Nucleus accumbens (tissue), 56 donors: ENCODE measurements at regions not wholly inside any gene's neighbourhood (a gene's known extent, or its start where the extent isn't known, plus 50 kb on each side); places are given as distances from the start of the nearest gene placed in this dataset.

ENCODE experiments used
- DNase-seq, 56 donors: peaks; one replicate each; lab custom pipeline; 2025; lab: John Stamatoyannopoulos, UW

GRCh38 chr20:57069442-57069841, 197.0 kb downstream of the BMP7 start:
- no peak for DNase-seq

DNA sequence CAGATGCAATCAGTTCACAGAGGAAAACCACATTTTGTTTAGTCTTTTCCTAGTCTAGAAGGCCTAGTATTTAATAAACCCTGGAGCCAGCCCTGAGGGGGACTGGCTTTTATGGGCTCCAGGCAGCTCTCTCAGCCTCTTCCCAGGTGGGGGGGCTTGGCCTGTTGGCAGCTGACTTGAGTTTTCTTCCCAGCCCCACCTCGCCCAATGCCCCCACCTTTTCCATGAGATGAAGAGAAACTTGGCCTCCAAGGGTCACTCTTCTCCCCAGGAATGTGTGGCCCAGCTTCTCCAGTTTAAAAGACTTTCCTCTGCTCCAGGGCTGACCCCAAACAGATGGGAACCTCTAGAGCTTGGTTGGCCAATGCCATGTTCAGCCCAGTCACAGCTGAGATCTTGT, 196.1 kb downstream of the BMP7 start:
- DNase-seq, result no peak

DNA sequence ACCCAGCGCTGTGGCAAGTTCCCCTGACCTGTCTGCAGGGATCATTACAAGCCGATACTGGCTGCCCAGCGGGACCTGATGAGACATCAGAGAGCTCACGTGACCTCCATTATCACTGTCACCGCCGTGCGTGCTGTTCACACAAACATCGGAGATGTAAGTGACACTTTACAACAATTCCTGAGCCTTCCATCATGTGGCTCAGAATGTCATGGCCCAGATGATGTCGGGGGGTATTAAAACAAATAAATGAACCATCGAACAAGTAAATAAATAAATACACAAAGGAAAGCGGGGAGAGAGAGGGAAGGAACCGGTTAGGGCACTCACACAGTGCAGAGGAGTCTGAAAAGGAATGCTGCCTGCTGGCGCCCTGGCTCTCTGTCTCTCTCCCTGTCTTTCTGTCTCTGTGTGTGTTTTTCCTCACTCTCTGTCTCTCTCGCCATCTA, 195.1 kb downstream of the BMP7 start:
- DNase-seq, result peak in 1 of 56 donors; percentile 14

DNA sequence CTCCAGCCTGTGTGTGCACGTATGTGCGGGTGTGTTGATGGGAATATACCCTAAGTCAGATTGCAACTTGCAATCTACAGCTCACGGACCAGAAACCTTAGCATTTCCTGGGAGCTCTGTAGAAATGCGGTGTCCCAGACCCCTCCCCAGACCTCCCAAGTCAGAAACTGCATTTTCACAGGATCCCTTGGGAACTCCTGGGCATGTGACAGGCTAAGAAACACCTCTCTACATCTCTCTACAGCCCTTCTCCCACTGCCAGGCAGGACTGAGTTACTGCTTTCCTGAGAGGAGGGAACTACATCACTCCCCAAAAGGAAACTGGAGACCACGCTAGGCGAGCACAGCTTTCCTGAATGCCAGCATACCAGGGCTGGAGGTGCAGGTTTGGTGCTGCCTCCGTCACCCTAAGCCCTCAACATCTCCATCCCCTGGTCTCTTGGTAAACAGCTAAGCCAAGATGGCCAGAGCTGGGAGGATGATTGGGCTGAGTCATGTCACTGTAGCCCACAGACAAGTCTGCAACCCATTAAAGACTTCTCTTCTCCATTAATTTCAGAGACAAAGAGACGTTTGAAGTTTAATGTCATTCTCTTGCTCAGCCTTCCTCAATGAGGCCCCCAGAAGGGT, 194.4 kb downstream of the BMP7 start:
- no peak for DNase-seq

DNA sequence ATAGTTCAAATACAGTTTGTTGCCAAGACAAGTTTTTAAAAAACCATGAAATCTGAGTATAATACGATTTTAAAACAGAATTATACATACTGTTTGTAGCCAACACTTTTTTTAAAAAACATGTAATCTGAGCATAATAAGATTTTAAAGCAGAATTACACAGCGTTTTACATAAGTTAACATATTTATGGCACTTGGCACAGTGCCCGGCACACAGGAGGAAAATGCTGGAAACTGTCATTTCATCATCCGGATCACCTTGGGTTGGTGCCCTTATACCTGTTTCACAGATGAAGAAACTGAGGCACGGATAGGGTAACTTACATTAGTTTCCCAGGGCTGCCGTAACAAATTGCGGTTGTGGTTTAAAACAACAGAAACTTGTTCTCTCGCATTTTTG, 193.0 kb downstream of the BMP7 start:
- DNase-seq, result no peak

GRCh38 chr20:57074386-57074785, 192.1 kb downstream of the BMP7 start:
- no peak for DNase-seq

- DNase-seq, result no peak
Measured at GRCh38 chr20:57075181-57075580, 191.3 kb downstream of the BMP7 start.

GRCh38 chr20:57075603-57076002, 190.8 kb downstream of the BMP7 start:
- DNase-seq, result no peak

- no peak for DNase-seq
Measured at GRCh38 chr20:57076152-57076652, 190.2 kb downstream of the BMP7 start.

DNA sequence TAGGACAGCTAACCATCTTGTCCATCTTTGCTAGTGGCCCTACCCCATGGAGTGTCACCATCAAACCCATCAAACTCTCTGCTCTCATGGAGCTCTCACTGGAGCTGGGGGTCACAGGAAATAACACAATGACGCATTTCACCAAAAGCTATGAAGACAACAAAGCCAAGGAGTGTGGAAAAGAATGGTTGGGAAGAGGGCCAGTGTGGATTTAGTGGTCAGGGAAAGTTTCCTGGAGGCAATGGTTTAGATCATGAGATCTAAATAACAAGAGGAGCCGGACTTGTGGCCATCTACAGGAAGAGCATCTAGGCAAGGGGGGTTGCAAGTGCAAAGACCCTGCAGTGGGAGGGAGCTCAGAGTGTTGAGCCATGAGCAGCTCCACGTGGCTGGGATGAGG, 189.5 kb downstream of the BMP7 start:
- DNase-seq, result no peak

GRCh38 chr20:57078116-57078515, 188.3 kb downstream of the BMP7 start:
- DNase-seq, result no peak

DNA sequence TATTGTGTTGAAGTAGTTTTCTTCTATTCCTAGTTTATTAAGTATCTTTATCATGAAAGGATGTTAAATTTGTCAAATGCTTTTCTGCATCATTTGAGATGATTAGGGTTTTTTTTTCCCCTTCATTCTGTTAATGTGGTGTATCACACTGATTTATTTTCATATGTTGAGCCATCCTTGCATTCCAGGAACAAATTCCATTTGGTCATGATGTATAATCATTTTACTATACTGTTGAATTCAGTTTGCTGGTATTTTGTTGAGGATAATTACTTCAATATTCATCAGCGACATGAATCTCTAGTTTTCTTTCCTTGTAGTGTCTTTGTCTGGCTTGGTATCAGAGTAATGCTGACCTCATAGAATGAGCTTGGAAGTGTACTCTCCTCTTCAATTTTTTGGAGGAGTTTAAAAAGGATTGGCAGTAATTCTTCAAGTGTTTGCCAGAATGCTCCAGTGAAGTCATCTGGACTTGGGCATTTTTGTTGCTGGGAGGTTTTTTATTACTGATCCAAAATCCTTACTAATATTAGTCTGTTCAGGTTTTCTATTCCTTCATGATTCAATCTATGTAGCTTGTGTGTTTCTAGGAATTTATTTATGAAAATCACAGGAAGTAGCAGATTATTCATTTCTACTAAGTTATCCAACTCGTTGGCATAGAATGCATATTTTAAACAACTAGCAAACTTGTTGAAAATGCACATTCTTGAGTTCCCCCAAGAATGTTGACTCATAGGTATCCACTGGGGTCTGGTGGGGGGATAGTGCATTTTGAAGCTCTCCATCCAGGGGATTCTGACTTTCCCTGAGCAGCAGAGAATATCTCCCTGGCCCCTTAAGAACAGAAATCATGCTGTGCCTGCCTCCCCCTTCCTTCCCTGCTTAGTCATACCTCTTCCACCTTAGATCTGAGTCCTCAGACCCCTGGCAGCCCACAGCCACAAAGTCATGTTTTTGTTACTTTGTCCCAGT, 187.1 kb downstream of the BMP7 start:
- no peak for DNase-seq

DNA sequence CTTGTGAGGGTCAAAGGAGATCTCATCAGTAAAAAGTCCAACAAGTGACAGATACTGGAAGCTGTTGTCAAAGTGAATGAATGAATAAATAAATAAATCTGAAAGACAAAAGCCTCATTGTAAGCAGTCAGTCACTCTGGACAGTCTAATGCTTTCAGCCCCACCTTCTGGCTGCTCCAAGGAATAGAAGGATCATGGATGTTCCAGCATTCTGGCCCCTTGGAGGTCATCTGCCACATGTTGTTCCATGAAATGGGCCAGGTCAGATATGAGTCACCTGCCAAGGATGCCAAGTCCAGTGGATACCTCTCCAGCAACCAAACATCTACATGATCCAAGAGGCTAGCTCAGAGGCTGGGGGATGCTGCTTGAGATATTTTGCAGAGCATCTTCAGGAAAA, 185.6 kb downstream of the BMP7 start:
- DNase-seq, result peak in 10 of 56 donors; percentile 6 to 27 (median 16)

DNA sequence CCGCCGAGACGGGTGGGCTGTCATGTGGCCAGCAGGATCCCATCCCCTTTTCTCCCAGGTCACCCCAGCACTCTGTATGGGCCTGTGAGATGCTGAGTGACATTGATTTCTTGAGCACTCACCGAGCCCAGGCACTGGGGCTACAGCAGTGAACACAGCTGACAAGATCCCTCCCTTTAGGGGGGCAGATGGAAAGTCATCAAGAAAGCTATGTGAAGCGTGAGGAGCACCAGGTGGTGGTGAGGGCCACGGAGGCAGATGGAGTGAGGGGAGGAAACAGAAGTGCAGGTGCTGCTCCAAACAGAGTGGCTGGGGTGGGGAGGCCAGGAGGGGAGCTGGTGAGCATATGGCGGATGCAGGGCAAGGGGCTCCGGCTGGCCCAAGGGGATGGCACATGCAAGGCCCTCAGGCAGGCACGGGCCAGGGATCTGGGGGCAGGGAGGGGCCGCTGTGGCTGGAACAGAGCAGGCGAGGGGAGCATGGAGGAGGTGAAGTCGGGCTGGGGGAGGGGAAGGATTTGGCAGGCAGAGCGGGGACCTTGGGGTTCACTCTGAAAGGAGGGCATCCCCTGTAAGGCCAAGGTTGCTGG, 184.0 kb downstream of the BMP7 start:
- no peak for DNase-seq

- no peak for DNase-seq
Measured at GRCh38 chr20:57083072-57083471, 183.4 kb downstream of the BMP7 start.

DNA sequence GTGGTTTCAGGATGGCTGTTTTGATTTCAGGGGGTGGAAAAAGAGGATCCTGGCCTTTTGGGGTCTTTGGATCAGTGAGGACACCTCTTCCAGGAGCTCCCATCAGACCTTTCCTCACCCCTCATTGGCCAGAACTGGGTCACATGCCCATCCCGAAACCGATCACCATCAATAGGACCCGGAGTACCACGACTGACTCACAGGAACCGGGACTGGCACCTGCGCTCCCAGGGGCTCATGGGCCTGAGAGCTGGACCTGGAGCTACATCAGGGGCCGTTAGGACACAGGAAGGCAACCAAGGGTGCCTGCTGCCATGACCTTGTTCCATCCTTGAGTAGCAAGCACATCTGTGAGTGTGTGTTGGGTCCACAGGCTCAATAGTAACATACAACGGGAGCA, 180.4 kb downstream of the BMP7 start:
- no peak for DNase-seq

- no peak for DNase-seq
Measured at GRCh38 chr20:57087102-57087501, 179.3 kb downstream of the BMP7 start.

DNA sequence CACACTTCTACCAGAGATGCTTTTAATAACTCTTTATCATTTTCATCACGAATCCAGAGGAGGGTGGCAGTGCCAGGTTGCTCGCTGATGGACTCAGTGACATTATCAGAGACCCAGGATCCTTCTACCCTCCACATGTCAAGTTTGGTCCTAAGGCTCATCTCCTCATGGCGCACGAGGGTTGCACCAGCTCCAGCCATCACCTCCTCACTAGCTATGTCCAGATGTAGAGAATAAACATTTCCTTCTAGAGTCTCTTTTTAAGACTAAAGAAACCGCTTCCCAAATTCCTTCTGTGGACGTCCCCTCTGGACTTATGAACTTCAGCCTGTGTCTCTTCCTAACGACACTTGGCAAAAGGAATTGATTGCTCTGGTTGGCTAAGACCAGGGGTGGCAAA, 178.7 kb downstream of the BMP7 start:
- DNase-seq, result no peak

GRCh38 chr20:57088436-57088835, 178.0 kb downstream of the BMP7 start:
- no peak for DNase-seq

DNA sequence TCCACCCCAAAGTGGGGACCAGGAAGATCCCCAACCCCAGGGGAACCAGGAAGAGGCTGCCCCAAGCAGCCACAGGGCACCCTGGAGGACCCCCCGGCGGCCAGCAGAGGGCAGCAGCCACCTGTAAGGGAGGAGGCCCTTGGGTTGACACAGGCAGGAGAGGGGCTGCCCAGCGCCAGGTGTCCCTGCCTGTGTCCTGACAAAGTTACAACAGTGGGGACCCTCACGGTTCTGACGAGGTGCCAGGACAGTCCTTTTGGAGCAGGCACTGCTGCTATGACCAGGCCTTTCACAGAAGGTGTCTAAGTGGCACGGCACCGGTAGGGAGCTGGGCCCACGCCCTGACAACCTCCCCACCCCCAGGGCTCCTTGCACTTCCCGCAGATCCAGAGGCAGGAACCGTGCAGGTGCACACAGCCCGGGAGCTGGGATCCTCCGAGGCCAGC, 176.7 kb downstream of the BMP7 start:
- DNase-seq, result peak in 51 of 56 donors; percentile 11 to 87 (median 51)
